Tibial artery (tissue), 4 donors: ENCODE measurements at regions not wholly inside any gene's neighbourhood (a gene's known extent, or its start where the extent isn't known, plus 50 kb on each side); places are given as distances from the start of the nearest gene placed in this dataset.
A peak's percentile ranks its signal among the peaks of the same experiment; 100 is the strongest.

Experiments used
- DNase-seq, 2 donors: peaks; one replicate each; pipeline ENCODE4 v3.0.0-alpha.2; 2019
- H3K27ac ChIP-seq, 2 donors: fragments of 200-600 bp; sonication (generic) in 1 of 2; 1 replicate in 1 of 2; 2 replicates in 1 of 2; pipeline ENCODE4 v1.5.1; 2018 to 2019; ENCODE audit warnings: mild to moderate bottlenecking in 1 of 2
- H3K27me3 ChIP-seq, 2 donors: fragments of 200-600 bp; sonication (generic) in 1 of 2; one replicate each; pipeline versions ENCODE4 v1.5.1 to v1.6.0; 2016 to 2019
- H3K36me3 ChIP-seq, 3 donors: fragments of 200-600 bp; sonication (generic) in 2 of 3; one replicate each; pipeline ENCODE4 v1.5.1; 2016 to 2019; ENCODE audit warnings: mild to moderate bottlenecking in 2 of 3
- H3K4me1 ChIP-seq, 4 donors: fragments of 200-600 bp; sonication (generic) in 2 of 4; 1 replicate in 3 of 4; 2 replicates in 1 of 4; pipeline ENCODE4 v1.5.1; 2016 to 2019
- H3K4me3 ChIP-seq, 2 donors: fragments of 200-600 bp; sonication (generic) in 1 of 2; 1 replicate in 1 of 2; 2 replicates in 1 of 2; pipeline ENCODE4 v1.5.1; 2018 to 2019; ENCODE audit warnings: mild to moderate bottlenecking in 2 of 2
- H3K9me3 ChIP-seq, 3 donors: fragments of 200-600 bp; sonication (generic) in 1 of 3; one replicate each; pipeline ENCODE4 v1.5.1; 2016 to 2019
- intact Hi-C: fragments of 100-400 bp; cut with DNase I; formaldehyde crosslinking; loops from one replicate; pipeline ENCODE4 v1.15.0; 2023; ENCODE audit warnings: low total_unique reads
- TF ChIP-seq, protein P1 (sequence below), 2 experiments: fragments of 200-600 bp in 1 of 2; fragments of 450-650 bp in 1 of 2; IDR thresholded peaks; one replicate each; pipeline ENCODE4 v1.5.1; 2017 to 2019; ENCODE audit warnings: antibody characterized with exemption in 2 of 2, mild to moderate bottlenecking in 1 of 2, moderate library complexity in 1 of 2

DNA sequence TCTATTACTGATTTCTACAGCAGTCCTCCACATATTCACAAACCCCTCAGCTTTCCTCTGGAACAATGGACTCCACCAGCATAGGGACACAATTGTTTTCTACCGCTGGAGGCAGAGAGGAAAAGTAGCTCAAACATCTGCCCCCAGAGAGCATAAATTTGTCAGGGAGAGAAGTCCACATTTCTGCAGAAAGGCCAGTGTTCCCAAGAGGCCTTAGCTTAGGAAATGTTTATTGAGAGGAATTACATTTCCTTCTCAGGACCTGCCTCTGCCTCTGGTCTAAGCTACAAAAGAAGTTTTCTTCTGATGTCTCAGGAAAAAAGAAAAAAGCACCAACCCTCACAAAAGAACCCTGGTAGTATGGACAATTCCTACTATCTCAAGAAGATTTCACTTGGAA lies 217.8 kb upstream of the BMP4 start:
- no peaks in the 10 kb centered on the region for H3K36me3 ChIP-seq
- H3K4me1 ChIP-seq = peaks cover 0 to 38% (median 27%) of the 10 kb centered on the region in 4 donors
- intact Hi-C loops = no loop called here
- TF ChIP-seq, protein P1, sequence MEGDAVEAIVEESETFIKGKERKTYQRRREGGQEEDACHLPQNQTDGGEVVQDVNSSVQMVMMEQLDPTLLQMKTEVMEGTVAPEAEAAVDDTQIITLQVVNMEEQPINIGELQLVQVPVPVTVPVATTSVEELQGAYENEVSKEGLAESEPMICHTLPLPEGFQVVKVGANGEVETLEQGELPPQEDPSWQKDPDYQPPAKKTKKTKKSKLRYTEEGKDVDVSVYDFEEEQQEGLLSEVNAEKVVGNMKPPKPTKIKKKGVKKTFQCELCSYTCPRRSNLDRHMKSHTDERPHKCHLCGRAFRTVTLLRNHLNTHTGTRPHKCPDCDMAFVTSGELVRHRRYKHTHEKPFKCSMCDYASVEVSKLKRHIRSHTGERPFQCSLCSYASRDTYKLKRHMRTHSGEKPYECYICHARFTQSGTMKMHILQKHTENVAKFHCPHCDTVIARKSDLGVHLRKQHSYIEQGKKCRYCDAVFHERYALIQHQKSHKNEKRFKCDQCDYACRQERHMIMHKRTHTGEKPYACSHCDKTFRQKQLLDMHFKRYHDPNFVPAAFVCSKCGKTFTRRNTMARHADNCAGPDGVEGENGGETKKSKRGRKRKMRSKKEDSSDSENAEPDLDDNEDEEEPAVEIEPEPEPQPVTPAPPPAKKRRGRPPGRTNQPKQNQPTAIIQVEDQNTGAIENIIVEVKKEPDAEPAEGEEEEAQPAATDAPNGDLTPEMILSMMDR (IDR thresholded peaks at IDR 0.05) = no peak
- no peak overlapping the region for H3K4me3 ChIP-seq
- H3K27ac ChIP-seq = peak overlapping the region; percentile 58 to 65
- no peak for DNase-seq
- H3K9me3 ChIP-seq = no peaks in the 10 kb centered on the region
- H3K27me3 ChIP-seq = no peaks in the 10 kb centered on the region

DNA sequence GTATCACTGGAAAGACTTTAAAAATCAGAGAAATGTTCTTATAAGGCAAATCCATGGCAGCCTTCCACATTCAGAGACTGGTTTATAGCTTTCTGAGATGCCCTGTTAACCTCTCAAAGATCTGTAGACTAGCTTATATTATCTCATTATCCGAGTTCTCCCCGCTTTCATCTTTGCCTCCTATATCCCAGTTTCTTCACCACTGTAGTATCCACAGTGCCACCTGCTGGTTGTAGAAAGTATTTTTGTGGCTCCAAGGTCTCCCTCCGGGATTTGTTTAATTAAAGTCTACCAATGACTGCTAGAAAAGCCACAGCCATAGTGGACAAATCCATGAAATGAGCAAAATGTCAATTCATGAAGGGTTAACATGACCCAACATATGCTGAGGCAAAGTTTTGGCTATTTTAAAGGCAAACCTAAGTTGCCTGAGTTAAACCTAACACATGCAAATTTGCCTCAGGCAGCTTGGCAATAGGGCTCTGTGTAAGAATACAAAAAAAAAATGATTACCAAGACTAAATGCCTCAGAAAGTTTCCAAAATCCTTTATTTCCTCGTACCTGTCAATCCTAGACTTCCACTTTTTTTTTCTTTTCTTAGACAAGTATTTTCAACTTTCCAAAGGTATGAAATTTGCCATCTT lies 218.8 kb upstream of the BMP4 start:
- DNase-seq = peak; percentile 67 to 69
- intact Hi-C loops = loop anchor here (5.0 kb wide), 1 partner anchor 638 kb away; no protein-coding TSS in a partner anchor
- H3K27ac ChIP-seq = no peak overlapping the region

DNA sequence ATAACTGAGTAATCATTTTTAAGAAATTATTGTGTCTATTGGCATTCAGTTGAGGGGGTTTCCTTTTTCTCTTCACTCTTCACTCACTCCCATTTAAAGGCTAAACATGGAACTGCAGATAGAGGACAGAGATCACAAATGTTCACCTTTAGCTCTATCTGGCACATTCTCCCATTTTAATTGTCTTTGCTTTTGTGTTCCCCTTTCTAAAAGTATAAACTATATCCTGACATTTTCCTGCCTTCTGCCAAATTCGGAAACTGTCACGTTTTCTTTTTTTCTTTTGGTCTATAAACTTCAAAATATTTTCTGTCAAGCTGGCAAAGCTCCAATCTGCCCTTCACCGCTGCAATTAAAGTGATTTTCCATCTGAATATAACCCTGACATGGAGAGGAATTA lies 219.8 kb upstream of the CDKN3 start:
- Histone ChIP-seq H3K4me1 (peaks cover 0 to 35% (median 24%) of the 10 kb centered on the region in 4 donors), H3K4me3 (no peak overlapping the region), H3K36me3 (no peaks in the 10 kb centered on the region), H3K27ac (no peak overlapping the region), H3K9me3 (no peaks in the 10 kb centered on the region), H3K27me3 (no peaks in the 10 kb centered on the region)
- intact Hi-C loops = loop anchor here (5.0 kb wide), 1 partner anchor 640 kb away; no protein-coding TSS in a partner anchor
- TF ChIP-seq, protein P1 (IDR thresholded peaks at IDR 0.05) = no peak
- no peak for DNase-seq

More for the DNA sequence above, 218.8 kb upstream of the BMP4 start:
- Histone ChIP-seq H3K27me3 (no peaks in the 10 kb centered on the region), H3K4me3 (no peak overlapping the region), H3K4me1 (peaks cover 0 to 38% (median 25%) of the 10 kb centered on the region in 4 donors), H3K36me3 (no peaks in the 10 kb centered on the region), H3K9me3 (no peaks in the 10 kb centered on the region)
- TF ChIP-seq, protein P1 (IDR thresholded peaks at IDR 0.05) = peak; percentile 84 to 87

DNA sequence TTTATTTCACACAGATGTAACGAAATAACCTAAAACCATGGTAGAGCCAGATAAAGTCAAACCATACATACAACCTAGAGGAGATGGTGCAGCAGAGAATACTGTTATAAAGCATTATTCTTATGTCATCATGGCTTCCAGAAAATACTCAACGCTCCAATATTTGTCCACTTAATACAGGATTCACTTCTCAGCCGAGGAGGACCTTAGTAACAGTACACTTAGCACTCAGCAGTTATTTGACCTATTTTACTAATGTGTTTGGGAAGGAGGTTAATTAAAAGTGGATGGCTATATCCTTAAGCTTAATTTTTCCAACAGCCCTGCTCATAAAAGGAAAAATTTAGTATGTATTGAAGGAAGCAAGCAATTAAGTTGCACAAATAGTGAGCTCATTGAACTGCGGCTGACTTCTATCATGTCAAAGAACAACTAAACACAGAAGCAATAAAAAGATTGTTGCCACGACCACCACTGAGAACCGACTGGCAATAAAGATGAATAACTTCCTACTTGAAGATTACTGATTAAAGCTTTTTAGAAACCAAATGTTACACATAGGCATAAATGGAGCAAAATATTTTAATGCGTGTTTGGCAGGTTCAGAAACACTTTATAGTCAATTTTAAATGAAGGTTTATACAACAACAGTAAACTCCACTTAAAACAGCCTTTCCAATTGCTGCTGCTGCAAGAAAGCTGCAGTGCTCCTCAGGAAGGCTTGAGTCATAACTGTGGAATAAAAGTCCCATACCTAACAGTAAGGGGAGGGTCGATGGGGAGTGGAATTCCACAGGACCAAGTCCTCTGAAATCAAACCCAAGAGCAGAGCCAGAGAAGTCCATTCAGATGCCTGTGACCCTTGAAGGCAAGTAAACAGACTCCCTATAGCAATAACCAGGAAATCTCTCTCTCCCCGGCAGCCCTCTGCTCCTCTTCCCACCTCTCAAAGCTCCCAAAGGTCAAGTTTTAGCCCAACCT lies 218.9 kb upstream of the CDKN3 start:
- DNase-seq = no peak
- no peaks in the 10 kb centered on the region for H3K27me3 ChIP-seq
- intact Hi-C loops = loop anchor here (5.0 kb wide), 1 partner anchor 641 kb away; no protein-coding TSS in a partner anchor
- peaks cover 0 to 26% (median 19%) of the 10 kb centered on the region in 4 donors for H3K4me1 ChIP-seq
- H3K27ac ChIP-seq = no peak overlapping the region
- H3K9me3 ChIP-seq = no peaks in the 10 kb centered on the region
- H3K4me3 ChIP-seq = no peak overlapping the region
- TF ChIP-seq, protein P1 (IDR thresholded peaks at IDR 0.05) = no peak
- H3K36me3 ChIP-seq = no peaks in the 10 kb centered on the region

GRCh38 chr14:54182419-54183045 lies 214.3 kb upstream of the CDKN3 start:
- H3K4me1 ChIP-seq = no peaks in the 10 kb centered on the region
- no peaks in the 10 kb centered on the region for H3K27me3 ChIP-seq
- TF ChIP-seq, protein P1 (IDR thresholded peaks at IDR 0.05) = no peak
- no peaks in the 10 kb centered on the region for H3K9me3 ChIP-seq
- H3K36me3 ChIP-seq = no peaks in the 10 kb centered on the region
- no peak for DNase-seq
- intact Hi-C loops = no loop called here
- no peak overlapping the region for H3K4me3 ChIP-seq
- no peak overlapping the region for H3K27ac ChIP-seq
